C4-2B (cell line): ENCODE measurements at regions not wholly inside any gene's neighbourhood (a gene's known extent, or its start where the extent isn't known, plus 50 kb on each side); places are given as distances from the start of the nearest gene placed in this dataset.

Source experiments
- CTCF ChIP-seq: fragments of 450-650 bp; conservative IDR thresholded peaks from 2 replicates; pipeline ENCODE4 v1.5.1; 2017; ENCODE audit warnings: mild to moderate bottlenecking
- ZFX ChIP-seq: fragments of 450-650 bp; IDR thresholded peaks from 2 replicates; pipeline ENCODE4 v1.6.1; 2017

- TF ChIP-seq CTCF: no peak
- TF ChIP-seq ZFX: no peak
These were observed 199.4 kb upstream of the ARRDC4 start for GRCh38 chr15:97761110-97761509.
